Esophagus squamous epithelium (tissue), 4 donors: ENCODE measurements at regions not wholly inside any gene's neighbourhood (a gene's known extent, or its start where the extent isn't known, plus 50 kb on each side); places are given as distances from the start of the nearest gene placed in this dataset.

Source experiments
- POLR2A ChIP-seq, 4 donors: fragments of 450-650 bp; IDR thresholded peaks; one replicate each; pipeline ENCODE4 v1.6.1; 2017; ENCODE audit warnings: antibody characterized with exemption in 4 of 4, mild to moderate bottlenecking in 4 of 4, moderate library complexity in 3 of 4
- TF ChIP-seq, protein P1 (sequence below), 6 experiments: fragments of 450-650 bp in 4 of 6; fragments of 200-600 bp in 2 of 6; sonication (generic) in 2 of 6; IDR thresholded peaks; one replicate each; pipeline ENCODE4 v1.5.1; 2016 to 2019; ENCODE audit warnings: antibody characterized with exemption in 6 of 6, mild to moderate bottlenecking in 4 of 6, moderate library complexity in 4 of 6

DNA sequence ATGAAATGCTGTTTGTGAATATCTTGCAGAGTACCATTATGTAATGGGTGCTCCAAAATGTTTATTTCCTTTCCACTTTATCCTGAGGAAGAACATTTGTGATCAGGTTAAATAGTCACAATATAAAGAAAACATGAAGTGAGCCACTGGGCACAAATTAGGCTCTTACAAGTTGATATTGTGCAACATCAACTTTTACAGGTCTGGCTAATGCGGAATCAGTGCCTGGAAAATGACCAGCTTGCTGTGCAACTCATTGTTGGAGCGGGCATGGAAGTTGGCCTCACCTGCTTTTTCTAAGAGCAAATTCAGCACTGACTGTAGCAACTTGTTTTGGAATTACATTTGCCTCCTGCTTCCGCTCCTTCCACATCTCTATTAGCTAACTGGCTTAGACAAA is 216.9 kb upstream of the PLPPR1 start:
- TF ChIP-seq, protein P1, sequence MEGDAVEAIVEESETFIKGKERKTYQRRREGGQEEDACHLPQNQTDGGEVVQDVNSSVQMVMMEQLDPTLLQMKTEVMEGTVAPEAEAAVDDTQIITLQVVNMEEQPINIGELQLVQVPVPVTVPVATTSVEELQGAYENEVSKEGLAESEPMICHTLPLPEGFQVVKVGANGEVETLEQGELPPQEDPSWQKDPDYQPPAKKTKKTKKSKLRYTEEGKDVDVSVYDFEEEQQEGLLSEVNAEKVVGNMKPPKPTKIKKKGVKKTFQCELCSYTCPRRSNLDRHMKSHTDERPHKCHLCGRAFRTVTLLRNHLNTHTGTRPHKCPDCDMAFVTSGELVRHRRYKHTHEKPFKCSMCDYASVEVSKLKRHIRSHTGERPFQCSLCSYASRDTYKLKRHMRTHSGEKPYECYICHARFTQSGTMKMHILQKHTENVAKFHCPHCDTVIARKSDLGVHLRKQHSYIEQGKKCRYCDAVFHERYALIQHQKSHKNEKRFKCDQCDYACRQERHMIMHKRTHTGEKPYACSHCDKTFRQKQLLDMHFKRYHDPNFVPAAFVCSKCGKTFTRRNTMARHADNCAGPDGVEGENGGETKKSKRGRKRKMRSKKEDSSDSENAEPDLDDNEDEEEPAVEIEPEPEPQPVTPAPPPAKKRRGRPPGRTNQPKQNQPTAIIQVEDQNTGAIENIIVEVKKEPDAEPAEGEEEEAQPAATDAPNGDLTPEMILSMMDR (IDR thresholded peaks at IDR 0.05) = no peak
- no peak for TF ChIP-seq POLR2A (IDR thresholded peaks at IDR 0.05)
